GOT3 (cell line): ENCODE measurements at regions not wholly inside any gene's neighbourhood (a gene's known extent, or its start where the extent isn't known, plus 50 kb on each side); places are given as distances from the start of the nearest gene placed in this dataset.
"Not testable (repeated sequence)": the region's sequence is repeated elsewhere in the genome, so short reads cannot be mapped to it uniquely, and the experiment has no call there.

Experiments
- DNase-seq: peaks from one replicate; lab custom pipeline; 2025; ENCODE audit warnings: mixed read lengths; lab: John Stamatoyannopoulos, UW

DNA sequence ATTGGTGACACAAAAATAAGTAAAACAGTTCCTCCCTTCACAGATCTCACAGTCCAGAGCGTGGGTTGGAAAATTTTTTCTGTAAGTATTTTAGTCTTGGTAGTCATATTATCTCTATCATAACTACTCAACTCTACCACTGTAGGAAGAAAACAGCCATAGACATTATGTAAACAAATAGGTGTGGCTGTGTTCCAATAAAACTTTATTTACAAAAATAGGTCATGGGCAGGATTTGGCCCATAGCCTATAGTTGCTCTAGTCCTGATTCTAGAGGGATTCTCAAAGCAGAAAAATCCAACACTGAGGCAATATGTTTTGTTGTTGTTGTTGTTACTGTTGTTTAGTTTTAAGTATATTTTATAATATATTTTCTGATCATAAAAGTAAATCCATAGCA lies 206.1 kb upstream of the GADL1 start:
- DNase-seq: no peak

DNA sequence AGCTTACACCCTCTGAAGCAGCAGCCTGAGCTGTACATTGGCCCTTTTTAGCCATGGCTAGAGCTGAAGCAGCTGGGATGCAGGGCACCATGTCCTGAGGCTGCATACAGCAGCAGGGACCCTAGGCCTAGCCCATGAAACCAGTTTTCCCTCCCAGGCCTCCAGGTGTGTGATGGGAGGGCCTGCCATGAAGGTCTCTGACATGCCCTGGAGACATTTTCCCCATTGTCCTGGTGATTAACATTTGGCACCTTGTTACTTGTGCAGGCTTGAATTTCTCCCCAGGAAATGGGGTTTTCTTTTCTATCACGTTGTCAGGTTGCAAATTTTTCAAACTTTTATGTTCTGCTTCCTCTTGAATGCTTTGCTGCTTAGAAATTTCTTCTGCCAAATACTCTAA lies 206.8 kb upstream of the GADL1 start:
- not testable (repeated sequence) for DNase-seq

DNA sequence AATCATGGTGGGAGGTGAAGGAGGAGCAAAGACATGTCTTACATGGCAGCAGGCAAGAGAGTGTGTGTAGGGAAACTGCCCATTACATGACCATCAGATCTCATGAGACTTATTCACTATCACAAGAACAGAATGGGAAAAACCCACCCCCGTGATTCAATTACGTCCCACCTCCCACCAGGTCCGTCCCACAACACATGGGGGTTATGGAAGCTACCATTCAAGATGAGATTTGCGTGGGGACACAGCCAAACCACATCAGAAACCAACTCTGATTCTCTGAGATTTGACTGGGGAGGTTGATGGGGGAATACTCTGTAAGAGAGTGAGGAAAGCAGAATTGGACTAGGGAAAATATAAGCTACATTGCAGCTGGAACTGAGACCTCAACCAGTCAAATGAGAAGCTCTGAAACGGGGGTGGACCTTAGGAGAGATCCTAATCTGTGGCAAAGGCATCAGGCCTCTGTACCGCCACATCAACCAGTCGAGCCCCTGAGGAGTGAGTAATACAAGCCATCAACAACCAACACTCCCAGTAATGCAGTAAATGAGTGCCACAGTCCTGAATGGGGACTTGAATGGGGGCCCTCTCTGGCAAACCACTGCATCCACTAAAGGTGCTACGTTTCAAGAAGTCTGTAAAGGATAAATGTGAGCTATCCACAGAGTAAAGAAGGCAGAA lies 207.9 kb upstream of the GADL1 start:
- no peak for DNase-seq

DNA sequence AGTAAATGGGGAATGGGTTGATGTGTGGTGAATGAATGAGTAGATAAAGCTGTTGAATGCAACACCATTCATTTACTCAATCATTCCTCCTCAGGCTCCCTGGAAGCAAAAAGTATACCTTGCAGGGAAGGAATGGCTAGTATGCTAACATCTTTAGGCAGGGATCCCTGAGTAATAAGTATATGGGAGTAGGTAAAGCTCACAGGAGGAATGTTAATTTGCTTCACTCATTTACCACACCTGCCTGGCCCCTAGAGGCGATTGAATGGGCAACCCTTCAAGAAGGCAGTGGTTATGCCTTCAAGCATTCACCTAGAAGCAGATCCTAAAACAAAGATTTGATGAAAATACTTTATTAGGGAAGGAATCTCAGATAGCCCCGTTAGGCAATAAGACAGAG lies 208.7 kb upstream of the GADL1 start:
- DNase-seq: no peak

DNA sequence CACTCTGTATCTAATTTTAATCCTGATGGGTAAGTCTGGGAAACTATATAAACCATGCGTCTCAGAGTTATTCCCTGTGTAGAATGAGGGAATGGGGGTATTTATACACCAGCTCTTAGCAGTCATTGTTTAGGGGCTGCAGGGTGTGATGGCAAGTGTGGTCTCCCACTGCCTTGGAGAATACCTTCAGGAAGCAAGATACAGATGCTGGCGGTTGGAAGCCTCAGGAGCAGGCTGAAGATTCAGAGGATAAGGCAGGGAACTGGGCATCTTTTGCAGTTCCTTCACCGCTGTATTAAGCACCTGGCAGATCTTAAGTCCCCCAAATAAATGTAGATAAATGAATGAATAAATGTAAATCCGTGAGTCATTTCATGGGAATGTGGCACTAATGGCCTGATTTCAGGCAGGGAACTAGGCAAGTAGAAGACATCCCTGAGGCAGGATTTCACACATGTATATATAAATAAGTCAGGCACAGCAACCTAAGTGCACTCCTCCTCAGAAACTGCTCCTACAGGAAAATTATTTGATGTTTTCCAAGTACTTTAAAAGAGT lies 209.2 kb upstream of the GADL1 start:
- no peak for DNase-seq

DNA sequence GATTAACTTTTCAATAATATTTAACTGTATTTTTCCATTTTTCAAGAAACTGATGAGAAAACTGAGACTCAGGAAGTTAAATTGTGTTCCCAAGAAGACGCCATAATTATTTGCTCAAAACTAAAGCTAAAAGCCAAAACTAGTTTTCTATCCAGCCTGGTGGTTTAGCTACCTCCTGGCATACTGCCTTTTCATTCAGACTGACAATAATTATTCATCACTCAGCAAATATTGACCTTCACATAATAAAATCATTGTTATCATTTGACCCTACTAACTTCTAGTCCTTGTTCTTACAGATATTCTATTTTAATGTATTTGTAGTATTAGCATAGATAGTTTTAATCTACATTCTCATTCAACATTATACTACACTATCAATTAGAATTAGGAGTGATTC lies 210.6 kb upstream of the GADL1 start:
- no peak for DNase-seq

DNA sequence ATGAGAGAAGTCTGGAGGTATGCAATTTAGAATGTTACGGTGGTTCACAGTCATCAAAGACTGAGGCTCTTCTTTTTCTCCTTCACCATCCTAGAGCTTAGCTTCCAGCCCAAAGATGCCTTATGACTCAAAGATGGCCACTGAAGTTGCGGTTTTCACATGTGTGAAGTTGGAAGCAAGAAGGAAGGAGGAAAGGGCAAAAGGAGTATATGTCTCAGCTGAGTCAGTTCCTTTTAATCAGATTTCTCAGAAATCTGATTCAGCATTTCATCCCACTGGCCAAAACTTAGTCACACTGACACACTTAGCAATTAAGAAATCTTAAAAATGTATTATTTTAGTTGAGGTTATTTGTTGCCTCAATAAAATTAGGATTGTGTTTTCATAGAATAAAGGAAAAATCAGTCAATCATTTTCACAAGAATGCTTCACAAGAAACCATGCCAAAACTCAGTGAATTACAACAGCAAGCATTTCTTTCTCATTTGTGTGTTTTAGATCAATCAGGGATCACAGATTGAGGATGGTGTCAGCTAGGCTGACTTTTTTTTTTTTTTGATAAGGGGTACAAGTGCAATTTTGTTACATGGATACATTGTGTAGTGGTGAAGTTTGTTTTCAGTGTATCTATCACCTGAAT lies 211.1 kb upstream of the GADL1 start:
- no peak for DNase-seq

DNA sequence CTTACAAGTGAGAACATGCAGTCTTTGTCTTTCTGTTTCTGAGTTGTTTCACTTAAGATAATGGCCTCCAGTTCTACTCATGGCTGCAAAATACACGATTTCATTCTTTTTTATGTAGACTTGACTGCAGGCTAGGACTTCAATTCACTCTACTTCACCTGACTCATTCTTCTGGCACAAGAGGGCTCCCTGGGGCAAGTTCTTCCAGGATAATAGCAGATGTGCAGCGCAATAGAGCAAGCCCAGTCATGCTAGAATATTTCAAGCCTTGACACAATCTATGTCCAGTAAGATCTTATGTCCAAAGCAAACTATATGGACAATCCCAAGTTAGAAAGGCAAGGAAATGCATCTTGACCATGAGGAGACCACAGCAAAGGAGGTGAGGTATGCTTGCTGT lies 211.7 kb upstream of the GADL1 start:
- peak; percentile 18 for DNase-seq

DNA sequence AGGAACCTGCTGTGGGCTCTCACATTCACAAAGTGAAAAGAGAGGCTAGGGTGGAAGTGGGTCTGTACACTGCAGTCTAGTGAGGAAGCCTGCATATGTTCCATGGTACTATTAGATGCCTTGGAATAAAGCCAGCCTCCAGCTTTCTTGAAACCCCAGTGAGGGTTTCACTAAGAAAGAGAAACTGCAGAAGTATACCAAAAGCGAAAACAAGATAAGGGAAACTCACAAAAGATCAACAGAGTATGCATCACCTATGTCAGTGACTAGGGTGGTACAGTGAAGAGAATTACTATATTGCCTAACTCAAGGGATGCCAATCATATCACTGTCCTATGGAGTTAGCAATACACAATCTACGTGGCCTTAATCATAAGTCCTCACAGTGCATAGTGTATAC lies 212.5 kb upstream of the GADL1 start:
- DNase-seq: no peak

DNA sequence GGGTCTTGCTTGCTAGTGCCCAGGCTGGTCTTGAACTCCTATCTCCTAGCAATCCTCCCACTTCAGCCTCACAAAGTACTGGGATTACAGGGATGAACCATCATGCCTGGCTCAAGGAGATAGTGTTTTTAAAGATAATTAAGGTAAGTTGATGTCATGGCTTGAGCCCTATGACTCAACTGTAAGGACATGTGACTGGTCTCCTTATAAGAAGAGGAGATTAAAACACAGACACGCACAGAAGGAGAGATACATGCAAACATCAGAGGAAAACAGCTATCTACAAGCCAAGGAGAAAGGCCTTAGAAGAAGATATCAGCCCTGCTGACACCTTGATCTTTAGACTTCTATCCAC lies 220.4 kb upstream of the GADL1 start:
- DNase-seq: no peak

DNA sequence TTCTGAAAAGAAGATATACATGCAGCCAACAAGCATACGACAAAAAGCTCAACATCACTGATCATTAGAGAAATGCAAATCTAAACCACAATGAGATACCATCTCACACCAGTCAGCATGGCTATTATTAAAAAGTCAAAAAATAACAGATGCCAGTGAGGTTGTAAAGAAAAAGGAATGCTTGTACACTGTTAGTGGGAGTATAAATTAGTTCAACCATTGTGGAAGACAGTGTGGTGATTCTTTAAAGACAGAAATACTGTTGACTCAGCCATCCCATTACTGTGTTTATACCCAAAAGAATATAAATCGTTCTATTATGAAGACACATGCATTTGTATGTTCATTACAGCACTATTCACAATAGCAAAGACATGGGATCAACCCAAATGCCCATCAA lies 221.1 kb upstream of the GADL1 start:
- DNase-seq: not testable (repeated sequence)

DNA sequence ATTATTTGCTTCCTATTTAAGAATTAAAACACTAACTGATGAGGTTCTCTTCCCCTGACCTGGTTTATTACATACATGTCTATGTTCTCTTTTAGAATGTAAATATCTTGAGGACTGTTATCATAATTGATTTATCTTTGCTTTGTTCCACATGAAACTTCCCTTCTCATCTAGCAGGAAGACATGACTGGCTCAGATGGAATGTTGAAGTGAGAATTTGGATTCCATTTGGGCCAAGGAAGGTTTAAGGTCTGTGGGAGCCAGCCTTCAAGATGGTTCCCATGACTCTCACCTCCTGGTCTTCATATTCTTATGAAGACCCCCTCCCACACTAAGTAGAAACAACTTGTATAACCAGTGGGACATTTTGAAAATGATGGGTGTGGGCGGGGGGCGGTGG lies 222.2 kb upstream of the GADL1 start:
- no peak for DNase-seq

DNA sequence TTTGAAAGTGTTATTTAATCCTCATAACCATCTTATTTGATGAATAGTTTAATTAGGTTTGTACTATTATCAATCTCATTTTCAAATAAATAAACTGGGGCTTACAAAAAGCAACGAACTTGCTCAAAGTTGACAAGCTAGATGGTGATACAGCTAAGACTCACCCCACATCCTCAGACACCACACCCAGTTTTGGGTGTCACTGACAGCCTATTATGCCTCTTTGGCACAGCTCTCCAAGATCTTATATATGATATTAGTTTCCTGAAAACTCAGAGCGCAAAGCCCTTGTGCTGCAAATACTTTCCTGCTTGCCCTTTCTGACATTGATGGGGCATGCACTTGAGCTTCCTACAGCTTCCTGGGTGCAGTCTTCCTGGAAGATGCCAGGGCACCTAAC lies 223.4 kb upstream of the GADL1 start:
- no peak for DNase-seq

DNA sequence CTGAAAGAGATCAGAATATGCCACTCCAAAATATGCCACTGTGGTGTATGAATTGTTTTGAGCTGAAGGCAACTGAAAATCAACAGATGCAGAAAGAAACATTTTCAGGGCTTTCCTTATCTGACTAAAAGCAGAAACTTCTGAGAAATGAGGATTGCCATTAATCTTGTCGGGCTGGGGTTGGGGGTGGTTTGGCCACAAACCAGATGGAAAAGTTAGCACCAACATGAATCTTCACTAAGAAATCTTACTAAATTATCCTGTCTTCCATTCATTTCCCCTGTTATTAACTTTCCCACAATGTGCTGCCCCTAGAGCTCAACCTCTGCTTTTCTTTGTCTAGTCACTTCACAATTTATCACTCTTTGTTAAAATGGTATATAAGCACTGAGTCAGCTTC lies 229.9 kb upstream of the GADL1 start:
- no peak for DNase-seq

DNA sequence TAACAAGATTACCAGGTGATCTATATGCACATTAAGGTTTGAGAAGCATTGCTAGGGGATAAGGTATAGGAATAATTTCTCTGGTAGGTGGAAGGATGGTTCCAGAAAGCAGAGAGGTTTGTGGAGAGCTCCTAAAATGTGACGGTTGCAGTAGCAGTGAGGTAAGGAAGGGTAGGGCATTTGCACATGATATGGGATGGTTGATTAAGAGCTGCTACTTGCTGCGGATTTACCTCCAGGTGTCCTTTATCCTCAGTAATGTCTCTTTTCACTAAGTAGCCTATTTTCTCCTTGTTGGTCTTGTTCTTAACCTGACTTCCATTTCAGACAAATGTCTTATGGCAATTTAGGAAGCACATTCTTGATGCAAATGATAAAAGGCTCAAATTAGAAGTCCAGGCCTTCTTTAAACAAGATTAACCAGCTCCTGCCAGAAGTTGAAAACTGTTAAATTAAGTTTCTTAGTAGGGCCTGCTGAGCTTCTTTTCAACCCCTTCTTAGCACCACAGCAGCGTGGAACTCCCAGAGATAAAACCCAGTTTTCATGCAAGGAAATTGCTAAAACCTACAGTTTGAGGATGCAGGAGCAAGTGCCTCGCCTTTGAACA lies 231.1 kb upstream of the GADL1 start:
- DNase-seq: no peak

DNA sequence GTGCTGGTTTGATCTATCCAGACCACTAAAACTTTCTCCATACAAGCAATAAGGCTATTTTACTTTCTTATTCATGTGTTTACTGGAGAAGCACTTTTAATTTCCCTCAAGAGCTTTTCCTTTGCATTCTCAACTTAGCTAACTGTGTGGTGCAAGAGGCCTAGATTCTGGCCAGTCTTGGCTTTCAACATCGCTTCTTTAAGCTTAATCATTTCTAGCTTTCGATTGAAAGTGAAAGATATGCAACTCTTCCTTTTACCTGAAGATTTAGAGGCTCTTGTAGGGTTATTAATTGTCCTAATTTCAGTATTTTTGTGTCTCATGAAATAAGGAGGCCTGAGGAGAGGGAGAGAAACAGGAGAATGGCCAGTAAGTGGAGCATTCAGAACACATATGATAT lies 234.8 kb upstream of the GADL1 start:
- no peak for DNase-seq

DNA sequence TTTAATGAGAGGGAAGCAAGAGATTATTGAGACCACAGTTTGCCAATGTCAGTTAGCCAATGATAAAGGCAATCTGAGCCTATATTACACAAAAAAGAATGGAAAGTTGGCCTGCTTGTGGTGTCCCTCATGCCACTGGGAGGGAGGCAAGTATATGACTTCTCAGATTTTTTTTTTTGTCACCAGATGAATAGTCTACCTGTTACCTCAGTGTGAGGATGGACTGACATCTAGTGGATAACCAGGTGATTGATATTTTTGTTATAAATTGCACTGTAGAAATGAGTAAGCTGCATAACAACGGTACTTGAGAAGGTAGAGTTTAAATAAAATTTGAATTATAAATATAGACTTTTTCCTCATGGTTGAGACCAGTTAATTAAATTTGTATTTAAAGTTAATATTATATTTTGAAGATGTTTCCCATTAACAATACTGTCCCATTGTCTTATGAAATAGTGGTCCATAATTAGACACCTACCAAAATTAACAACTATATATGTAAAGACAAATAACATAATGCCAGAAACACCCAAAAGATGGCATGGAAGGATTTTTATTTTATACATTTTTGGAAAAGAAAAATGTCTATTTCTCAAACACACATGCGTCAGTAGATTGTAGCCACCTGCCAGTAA lies 237.8 kb upstream of the GADL1 start:
- no peak for DNase-seq

DNA sequence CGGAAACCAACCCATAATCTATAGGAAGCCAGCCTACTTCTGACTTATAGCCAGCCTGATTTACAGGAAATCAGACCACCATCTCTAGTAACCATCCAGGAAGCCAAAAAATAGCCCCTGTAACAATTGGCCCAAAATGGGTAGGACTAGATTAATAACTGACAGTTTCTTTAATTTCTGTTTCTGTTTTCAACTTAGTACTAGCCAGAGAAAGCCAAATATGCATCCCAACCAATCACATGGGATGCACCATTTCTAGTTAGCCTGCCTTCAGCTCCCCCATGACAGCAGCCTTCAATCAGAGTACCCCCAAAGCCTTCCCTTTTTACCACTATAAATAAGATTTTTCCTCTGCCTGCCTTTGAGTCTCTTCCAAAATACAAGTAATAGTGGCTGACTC lies 239.1 kb upstream of the GADL1 start:
- no peak for DNase-seq

DNA sequence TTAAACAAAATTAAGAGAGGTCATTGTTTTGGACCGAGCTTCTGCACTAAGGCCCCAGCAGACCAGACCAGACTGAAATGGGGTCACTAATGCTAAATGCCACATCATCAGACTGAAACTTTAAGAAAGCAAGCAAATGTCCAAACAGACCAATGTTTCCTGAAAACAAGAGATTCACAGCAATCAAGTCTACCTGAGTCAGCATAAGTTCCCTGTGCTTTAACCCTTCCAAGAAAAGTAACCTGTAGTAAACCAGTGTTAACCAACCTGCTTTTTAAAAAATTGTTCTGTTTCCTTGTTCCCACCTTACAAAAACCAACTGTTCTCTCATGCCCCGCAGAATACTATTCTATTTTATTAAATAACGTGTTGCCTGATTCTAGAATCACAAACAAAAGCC lies 241.1 kb upstream of the GADL1 start:
- no peak for DNase-seq

DNA sequence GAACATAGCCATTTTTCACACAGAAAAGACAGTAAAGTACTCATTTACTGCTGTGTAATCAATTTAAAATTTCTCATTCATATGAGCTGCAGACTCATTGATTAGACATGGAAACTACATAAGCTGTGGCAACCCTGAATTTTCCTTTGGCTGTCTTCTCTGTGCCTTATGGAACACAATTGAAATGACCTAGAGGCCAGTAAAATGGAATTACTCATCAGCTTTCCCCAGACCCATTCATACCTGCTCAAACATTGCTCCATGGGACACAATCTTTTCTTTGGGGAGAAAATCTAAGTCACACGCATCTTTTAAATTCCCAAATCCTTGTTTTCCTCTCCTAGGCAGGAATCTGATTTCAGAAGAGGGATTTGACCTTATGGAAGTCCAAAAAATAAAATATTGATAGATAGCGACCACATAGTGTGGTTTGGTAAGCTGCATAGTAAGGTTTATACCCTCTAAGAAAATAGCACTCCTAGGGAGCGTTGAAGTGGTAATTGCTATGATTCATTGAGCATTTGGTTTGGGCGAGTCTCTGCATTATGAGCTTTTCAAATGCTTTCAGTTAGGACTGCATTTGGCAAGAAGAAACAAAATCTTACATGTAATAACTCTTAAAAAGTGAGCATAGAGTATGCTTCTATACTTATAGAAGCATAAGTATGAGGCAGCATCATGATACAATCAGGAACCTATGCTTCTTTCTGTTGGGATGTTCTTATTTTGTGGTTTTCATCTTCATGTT lies 243.4 kb upstream of the GADL1 start:
- no peak for DNase-seq

DNA sequence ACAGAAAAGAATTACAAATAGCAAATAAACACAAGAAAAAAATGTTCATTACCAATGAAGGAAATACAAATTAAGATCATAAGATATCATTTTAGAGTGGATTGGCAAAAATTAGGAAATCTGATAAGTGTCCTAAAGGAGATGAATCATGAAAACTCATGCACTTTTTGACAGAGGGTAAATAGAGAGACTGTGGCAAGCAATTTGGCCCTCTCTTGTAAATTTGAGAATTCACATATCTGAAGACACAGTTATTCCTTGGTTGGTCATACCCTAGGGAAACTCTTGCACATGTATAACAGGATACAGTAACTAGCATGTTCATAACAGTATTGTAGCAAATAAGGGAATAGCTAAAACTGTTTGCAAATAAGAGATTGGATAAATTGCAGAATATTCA lies 246.0 kb upstream of the GADL1 start:
- DNase-seq: no peak

DNA sequence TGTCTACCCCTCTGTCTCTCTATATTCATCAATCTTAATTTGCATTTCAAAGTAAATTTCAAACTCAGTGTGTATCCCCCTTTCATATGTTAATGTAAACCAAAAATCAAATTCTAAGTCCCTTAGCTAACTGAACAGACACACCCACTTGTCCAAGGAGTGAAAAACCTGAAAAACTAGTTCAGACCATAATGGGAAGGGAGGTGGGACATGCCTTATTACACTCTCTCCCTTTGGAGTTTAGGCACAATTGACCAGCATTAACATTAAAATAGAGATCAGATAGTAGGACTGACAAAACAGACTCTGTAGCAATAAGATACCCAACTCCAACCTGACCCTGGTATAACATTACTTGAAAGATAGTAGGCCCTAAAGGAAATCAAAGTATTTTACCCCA lies 247.7 kb upstream of the GADL1 start:
- no peak for DNase-seq
